Bronchial epithelial cell (primary cell): ENCODE measurements at regions not wholly inside any gene's neighbourhood (a gene's known extent, or its start where the extent isn't known, plus 50 kb on each side); places are given as distances from the start of the nearest gene placed in this dataset.

ENCODE experiments used
- DNase-seq: peaks from one replicate; pipeline ENCODE4 v3.0.0-alpha.2; 2010; ENCODE audit warnings: low read depth
- FAIRE-seq: peaks from 2 replicates; lab custom pipeline; 2011; peaks lifted over from hg19 to GRCh38; lab: Jason Lieb, UNC
- H3K27me3 ChIP-seq: 2 replicates; pipeline ENCODE4 v1.5.1; 2011; ENCODE audit warnings: low read length; ENCODE audit not compliant: control insufficient read depth, insufficient read depth
- H3K36me3 ChIP-seq: 2 replicates; pipeline ENCODE4 v1.5.1; 2011; ENCODE audit warnings: low read length; ENCODE audit not compliant: control insufficient read depth, insufficient read depth
- H3K4me3 ChIP-seq: 2 replicates; pipeline ENCODE4 v1.5.1; 2011; ENCODE audit warnings: mild to moderate bottlenecking, low read depth, low read length, control low read depth
- CTCF ChIP-seq: IDR thresholded peaks from 2 replicates; pipeline ENCODE4 v1.5.1; 2011; ENCODE audit warnings: mild to moderate bottlenecking, moderate library complexity, low read length, control low read depth, inconsistent platforms; ENCODE audit not compliant: insufficient read depth, severe bottlenecking

DNA sequence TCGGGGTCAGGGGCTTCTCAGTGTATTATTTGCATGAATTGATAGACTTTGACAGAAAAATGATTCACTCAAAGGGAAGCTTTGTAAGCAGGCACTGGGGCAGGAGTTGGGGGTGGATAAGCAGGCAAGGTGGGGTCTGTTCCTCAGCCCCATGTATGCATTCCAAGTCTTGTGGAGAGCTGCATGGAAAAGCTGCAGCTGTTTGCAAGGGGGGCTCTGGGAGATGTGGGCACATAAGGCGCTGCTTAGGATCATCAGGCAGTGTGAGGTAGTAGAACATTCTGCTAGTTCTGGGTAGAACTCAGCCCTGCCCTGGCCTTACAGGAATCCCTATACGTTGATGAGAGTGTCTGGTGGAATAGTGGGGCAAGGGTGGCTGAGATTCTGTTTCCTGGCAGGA is 154.2 kb upstream of the LRIG1 start:
- FAIRE-seq (no peak), DNase-seq (no peak)
- no peak for TF ChIP-seq CTCF

DNA sequence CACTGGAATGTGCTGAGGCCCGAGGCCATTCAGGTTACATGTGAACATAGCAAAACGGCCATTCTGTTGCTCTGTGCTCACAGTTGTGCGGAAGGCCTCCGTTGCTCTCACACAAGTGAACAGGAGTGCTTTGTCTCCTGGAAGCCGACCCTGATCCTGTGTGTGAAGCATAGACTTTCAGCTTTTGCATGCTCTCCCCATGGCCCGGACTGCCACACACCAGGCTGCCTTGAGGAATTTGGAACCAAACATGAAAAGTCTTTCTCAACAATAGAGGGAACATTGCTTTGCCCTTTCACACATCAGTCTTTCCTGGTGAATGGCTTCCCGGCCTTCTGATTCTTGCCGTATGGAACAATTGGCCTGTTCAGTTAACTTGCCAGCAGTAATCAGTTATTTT is 154.8 kb upstream of the LRIG1 start:
- Histone ChIP-seq H3K27me3 (no peaks in the 10 kb centered on the region), H3K36me3 (no peaks in the 10 kb centered on the region), H3K4me3 (no peak overlapping the region)
- DNase-seq: no peak
- no peak for TF ChIP-seq CTCF
- no peak for FAIRE-seq

More for the DNA sequence above, 154.2 kb upstream of the LRIG1 start:
- Histone ChIP-seq H3K27me3 (no peaks in the 10 kb centered on the region), H3K36me3 (no peaks in the 10 kb centered on the region), H3K4me3 (no peak overlapping the region)

DNA sequence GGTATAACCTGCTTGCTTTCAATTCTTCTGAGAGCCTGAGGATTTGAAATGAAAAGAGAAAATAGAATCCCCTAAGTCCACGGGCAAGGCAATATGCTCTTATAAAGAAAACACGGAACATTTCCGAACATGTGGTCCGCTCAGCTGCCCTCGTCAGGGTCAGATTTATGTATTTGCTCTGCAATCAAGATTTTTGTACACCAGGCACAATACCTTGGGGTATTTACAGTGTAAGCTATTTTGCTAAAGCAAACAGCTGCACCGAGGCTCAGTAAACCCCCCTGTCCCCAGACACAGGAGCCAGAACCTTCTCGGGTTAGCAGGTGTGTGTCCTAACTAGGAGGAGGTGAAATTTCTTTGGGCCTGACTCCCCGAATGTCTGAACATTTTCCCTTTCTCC is 155.8 kb upstream of the LRIG1 start:
- Histone ChIP-seq H3K36me3 (no peaks in the 10 kb centered on the region), H3K4me3 (no peak overlapping the region), H3K27me3 (no peaks in the 10 kb centered on the region)
- no peak for FAIRE-seq
- TF ChIP-seq CTCF: no peak
- DNase-seq: no peak

DNA sequence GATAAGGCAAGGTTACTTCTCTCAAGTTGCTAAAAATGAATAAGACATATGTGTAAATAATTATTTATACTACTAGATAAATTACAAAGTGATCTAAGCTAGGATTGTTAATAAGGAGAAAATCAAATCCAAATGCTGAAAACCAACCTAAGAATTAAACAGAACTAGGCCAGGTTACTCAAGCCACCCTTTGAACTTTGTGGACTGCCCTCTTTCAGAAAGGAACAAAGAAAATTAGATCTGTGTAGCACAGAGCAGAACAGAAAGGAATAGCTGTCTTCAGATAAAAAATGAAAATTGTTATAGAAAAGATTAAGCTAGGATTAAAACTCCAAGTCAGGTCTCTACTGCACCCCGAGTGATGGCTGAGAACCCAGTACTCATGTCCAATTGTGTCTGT is 158.2 kb upstream of the LRIG1 start:
- Histone ChIP-seq H3K36me3 (no peaks in the 10 kb centered on the region), H3K27me3 (no peaks in the 10 kb centered on the region), H3K4me3 (no peak overlapping the region)
- FAIRE-seq: no peak
- TF ChIP-seq CTCF: no peak
- no peak for DNase-seq

- no peak for TF ChIP-seq CTCF
- no peak overlapping the region for H3K4me3 ChIP-seq
- FAIRE-seq (no peak), DNase-seq (no peak)
- H3K36me3 ChIP-seq: no peaks in the 10 kb centered on the region
- no peaks in the 10 kb centered on the region for H3K27me3 ChIP-seq
These were observed 160.8 kb upstream of the LRIG1 start for GRCh38 chr3:66661628-66662027.

GRCh38 chr3:66662894-66663293 is 162.1 kb upstream of the LRIG1 start:
- FAIRE-seq (no peak), DNase-seq (no peak)
- no peak for TF ChIP-seq CTCF
- no peak overlapping the region for H3K4me3 ChIP-seq
- no peaks in the 10 kb centered on the region for H3K36me3 ChIP-seq
- H3K27me3 ChIP-seq: no peaks in the 10 kb centered on the region
